ENCODE measurements at regions not wholly inside any gene's neighbourhood (a gene's known extent, or its start where the extent isn't known, plus 50 kb on each side); places are given as distances from the start of the nearest gene placed in this dataset.

DNA sequence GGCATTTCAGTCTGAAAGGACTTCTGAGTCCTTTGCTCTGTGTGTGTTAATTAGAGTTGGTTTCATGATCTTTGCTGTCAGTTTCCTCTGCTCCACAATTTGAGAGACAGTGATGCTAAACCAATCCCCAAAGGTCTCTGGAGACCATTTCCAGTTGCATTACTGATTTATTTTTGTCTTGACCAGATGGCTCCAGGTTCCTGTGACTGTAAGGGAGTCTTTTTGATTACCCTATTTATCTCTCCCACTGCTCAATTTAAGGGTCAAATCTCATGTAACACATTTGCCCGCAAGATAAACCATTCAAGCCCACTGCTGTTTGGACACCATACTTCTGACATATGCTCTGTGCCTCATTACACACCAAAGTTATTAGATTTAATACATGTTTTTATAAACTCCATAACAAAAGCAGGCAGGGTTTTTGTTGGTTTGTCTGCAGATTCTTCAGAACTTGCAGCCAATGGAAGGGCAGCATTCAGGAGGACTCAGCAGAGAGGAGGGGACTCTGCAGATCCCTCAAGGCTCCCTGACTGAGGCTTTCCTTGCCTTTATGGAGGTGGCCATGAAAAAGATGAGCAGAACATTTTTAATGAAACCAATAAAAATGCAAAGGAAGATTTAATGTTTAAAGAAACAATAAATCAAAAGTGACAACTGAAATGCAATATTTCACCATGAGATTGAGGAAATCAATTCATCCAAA lies 889.3 kb upstream of the CELF4 start:
- Histone ChIP-seq H3K9ac (ENCODE audit: extremely low read depth, low read length, poor library complexity, severe bottlenecking) (no peak overlapping the region), H3K9me3 (ENCODE audit: control insufficient read depth, low read length) (peaks cover 13% of the 10 kb centered on the region), H3K4me1 (ENCODE audit: control insufficient read depth, insufficient read depth, low read length) (peaks cover 4% of the 10 kb centered on the region), H3K27ac (ENCODE audit: low read depth, low read length) (no peak overlapping the region), H3K4me3 (ENCODE audit: low read length) (peak overlapping the region; percentile 12), H3K27me3 (ENCODE audit: control insufficient read depth, insufficient read depth, low read length, poor library complexity, severe bottlenecking) (no peaks in the 10 kb centered on the region), H3K36me3 (ENCODE audit: control insufficient read depth, insufficient read depth, low read length) (no peaks in the 10 kb centered on the region)
- H3K27me3 Mint-ChIP-seq (ENCODE audit: insufficient read depth), result peaks cover 9% of the 10 kb centered on the region
- no peak overlapping the region for H3K4me3 Mint-ChIP-seq
- no peak for DNase-seq
- no peak overlapping the region for H3K27ac Mint-ChIP-seq
- H3K4me1 Mint-ChIP-seq, result peaks cover 44% of the 10 kb centered on the region
- 100% methylated on average over 1 of the region's 1 CpG; no CpG with 5 or more reads in 1 of the 2 experiments for WGBS, 2 experiments (ENCODE audit: insufficient coverage in 1 of 2, insufficient read length in 1 of 2)
- TF ChIP-seq CTCF (conservative IDR thresholded peaks at IDR 0.05), result no peak
- H3K36me3 Mint-ChIP-seq (ENCODE audit: low read depth), result no peaks in the 10 kb centered on the region
- no peaks in the 10 kb centered on the region for H3K9me3 Mint-ChIP-seq

GRCh38 chr18:38453880-38454279 lies 888.3 kb upstream of the CELF4 start:
- H3K27ac Mint-ChIP-seq, result no peak overlapping the region
- DNase-seq, result peak; percentile 51
- peaks cover 50% of the 10 kb centered on the region for H3K4me1 Mint-ChIP-seq
- H3K36me3 Mint-ChIP-seq (ENCODE audit: low read depth), result no peaks in the 10 kb centered on the region
- H3K9me3 Mint-ChIP-seq, result no peaks in the 10 kb centered on the region
- H3K27ac ChIP-seq (ENCODE audit: low read depth, low read length), result no peak overlapping the region
- H3K4me1 ChIP-seq (ENCODE audit: control insufficient read depth, insufficient read depth, low read length), result peaks cover 4% of the 10 kb centered on the region
- H3K9me3 ChIP-seq (ENCODE audit: control insufficient read depth, low read length), result peaks cover 13% of the 10 kb centered on the region
- no peak overlapping the region for H3K4me3 ChIP-seq (ENCODE audit: low read length)
- H3K36me3 ChIP-seq (ENCODE audit: control insufficient read depth, insufficient read depth, low read length), result no peaks in the 10 kb centered on the region
- H3K27me3 ChIP-seq (ENCODE audit: control insufficient read depth, insufficient read depth, low read length, poor library complexity, severe bottlenecking), result no peaks in the 10 kb centered on the region
- H3K4me3 Mint-ChIP-seq, result no peak overlapping the region
- no peak overlapping the region for H3K9ac ChIP-seq (ENCODE audit: extremely low read depth, low read length, poor library complexity, severe bottlenecking)
- peaks cover 16% of the 10 kb centered on the region for H3K27me3 Mint-ChIP-seq (ENCODE audit: insufficient read depth)
- WGBS, 2 experiments (ENCODE audit: insufficient coverage in 1 of 2, insufficient read length in 1 of 2), result 62 to 65% methylated on average over 3 of the region's 5 CpGs
- no peak for TF ChIP-seq CTCF (conservative IDR thresholded peaks at IDR 0.05)

- no peaks in the 10 kb centered on the region for H3K36me3 Mint-ChIP-seq (ENCODE audit: low read depth)
- H3K9me3 ChIP-seq (ENCODE audit: control insufficient read depth, low read length), result no peaks in the 10 kb centered on the region
- H3K9ac ChIP-seq (ENCODE audit: extremely low read depth, low read length, poor library complexity, severe bottlenecking), result no peak overlapping the region
- no peak overlapping the region for H3K4me3 ChIP-seq (ENCODE audit: low read length)
- H3K36me3 ChIP-seq (ENCODE audit: control insufficient read depth, insufficient read depth, low read length), result no peaks in the 10 kb centered on the region
- peaks cover 50% of the 10 kb centered on the region for H3K4me1 Mint-ChIP-seq
- H3K4me3 Mint-ChIP-seq, result no peak overlapping the region
- H3K27ac ChIP-seq (ENCODE audit: low read depth, low read length), result no peak overlapping the region
- peak overlapping the region; percentile 60 for H3K27ac Mint-ChIP-seq
- 40 to 49% methylated on average over 3 to 4 of the region's 4 CpGs for WGBS, 2 experiments (ENCODE audit: insufficient coverage in 1 of 2, insufficient read length in 1 of 2)
- DNase-seq, result no peak
- H3K4me1 ChIP-seq (ENCODE audit: control insufficient read depth, insufficient read depth, low read length), result peaks cover 4% of the 10 kb centered on the region
- no peaks in the 10 kb centered on the region for H3K27me3 ChIP-seq (ENCODE audit: control insufficient read depth, insufficient read depth, low read length, poor library complexity, severe bottlenecking)
- H3K27me3 Mint-ChIP-seq (ENCODE audit: insufficient read depth), result peaks cover 26% of the 10 kb centered on the region
- H3K9me3 Mint-ChIP-seq, result no peaks in the 10 kb centered on the region
- no peak for TF ChIP-seq CTCF (conservative IDR thresholded peaks at IDR 0.05)
These were observed 885.3 kb upstream of the CELF4 start for GRCh38 chr18:38450876-38451275.

All from endodermal cell (in vitro differentiated cells).